HG02852 (cell line): ENCODE measurements at regions not wholly inside any gene's neighbourhood (a gene's known extent, or its start where the extent isn't known, plus 50 kb on each side); places are given as distances from the start of the nearest gene placed in this dataset.

ENCODE experiments used
- ATAC-seq: cut with Tn5 transposase; IDR thresholded peaks from one replicate; pipeline ENCODE4 v1.9.1; 2021; ENCODE audit warnings: mild to moderate bottlenecking, moderate library complexity; ENCODE audit not compliant: unreplicated experiment

DNA sequence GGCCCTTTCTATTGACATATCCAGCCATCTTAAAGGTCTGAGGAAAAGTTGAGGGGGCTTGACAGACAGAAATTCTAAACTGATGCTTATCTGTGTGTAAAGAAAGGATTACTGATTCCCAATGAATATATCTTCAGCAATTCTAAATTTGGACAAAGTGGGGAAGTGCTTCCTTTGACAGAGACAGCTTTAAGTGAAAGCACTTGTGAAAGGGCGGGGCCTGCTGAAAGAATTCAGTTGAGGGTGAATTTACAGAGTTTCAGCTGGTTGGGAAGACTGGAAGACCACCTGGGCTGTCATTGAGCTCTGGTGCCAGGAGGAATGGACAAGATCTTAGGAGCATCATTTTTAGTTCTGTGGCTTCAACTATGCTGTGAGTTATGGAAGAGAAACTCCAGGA is 412.5 kb upstream of the OR4E1 start:
- no peak for ATAC-seq

DNA sequence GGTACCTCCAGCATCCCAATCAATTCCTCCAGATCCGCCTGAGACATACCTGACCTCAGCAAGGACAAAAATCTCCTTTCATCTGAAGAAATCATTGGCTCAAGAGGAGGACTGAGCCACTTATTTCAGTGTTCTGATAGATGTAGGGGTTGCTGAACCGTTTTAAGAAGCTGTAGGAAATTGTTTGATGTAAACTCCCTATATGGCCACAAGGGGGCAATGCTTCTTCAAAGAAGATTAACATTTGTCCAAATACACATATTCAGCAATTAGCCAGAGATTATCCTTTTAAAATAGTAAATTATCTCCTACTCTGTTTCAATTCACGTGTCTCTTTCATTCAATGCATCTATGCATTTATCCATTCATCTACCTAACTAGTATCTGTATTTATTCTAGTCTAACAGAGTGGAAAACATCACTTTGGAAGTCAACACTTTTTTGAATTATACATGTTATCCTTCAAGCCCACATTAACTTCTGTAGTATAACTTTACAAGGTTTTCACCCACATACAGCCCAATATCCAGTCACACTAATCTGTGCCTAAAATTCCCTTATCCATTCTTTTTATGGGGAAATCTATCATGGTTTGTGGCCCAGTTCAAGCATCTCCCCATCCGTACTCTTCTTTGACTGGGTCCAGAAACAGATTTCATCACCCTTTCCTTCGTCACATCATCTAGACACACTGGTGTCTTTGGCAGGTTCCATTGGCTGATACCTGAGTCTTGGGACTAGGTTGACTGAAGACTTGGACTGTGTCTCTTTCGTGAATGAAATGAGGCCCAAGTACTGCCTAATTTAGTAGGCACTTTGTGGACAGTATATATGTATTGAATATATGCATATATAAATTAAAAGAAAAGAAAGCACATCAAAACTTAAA is 411.0 kb upstream of the OR4E1 start:
- no peak for ATAC-seq

DNA sequence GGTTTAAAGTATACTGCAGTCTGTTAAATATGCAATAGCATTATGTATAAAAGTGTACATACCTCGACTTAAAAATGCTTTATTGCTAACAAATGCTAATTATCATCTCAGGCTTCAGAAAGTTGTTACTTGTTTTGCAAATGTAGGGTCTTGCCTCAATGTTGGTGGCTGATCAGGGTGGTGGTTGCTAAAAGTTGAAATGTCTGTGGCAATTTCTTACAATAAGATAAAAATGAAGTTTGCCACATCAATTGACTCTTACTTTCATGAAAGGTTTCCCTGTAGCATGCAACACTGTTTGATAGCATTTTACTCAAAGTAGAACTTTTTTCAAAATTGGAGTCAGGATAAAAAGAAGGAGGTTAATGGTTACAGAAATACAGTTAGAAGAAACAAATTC is 407.7 kb upstream of the OR4E1 start:
- no peak for ATAC-seq

DNA sequence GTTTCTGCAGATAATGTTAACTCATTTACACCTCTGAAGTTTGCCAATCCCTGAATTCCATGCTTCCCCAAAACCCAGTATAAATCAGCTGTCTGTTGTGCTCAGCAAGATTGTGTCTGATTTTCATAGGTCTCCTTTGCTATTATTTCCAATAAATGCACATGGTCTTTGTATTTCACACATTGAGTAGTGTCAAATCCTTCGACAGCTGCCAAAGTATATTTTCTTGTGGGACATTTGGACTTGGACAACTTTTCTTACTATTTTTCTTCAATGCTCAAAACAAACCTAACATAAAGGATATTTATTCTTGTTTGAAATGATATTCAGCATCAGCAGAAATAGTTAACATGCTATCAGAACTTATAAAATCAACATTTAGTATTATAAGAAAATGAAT is 406.1 kb upstream of the OR4E1 start:
- no peak for ATAC-seq

DNA sequence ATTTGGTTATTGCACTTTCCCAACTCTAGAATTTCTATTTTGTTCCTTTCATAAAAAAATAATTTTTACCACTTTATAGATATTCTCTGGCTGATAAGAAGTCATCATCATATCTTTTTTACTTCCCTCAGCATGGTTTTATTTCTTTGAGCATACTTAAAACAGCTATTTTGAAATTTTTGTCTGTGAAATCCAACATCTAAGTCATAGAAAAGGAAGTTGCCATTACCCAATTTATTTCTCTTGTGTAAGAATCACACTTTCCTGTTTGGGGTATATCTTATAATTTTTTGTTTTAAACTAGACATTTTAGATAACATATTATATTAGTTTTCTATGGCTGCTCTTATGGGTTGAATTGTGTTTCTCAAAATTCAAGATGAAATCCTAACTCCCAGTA is 400.2 kb upstream of the OR4E1 start:
- ATAC-seq = no peak

DNA sequence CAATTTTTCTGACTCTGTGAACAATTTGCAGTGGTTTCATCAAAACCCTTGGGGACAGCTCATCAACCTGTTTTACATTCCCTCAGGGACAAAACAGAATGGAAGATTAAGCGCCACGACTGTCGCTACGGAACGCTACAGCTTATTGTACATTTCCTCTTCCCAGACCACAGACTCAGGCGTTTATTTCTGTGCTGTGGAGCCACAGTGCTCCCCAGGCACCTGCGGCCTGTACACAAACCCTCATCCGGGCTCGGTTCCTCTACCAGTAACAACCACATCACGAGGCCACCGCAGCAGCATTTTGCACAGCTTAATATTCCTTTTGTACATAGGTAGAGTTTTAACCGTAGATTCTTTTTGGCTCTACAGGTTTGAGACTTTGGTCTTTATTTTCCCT is 397.4 kb upstream of the OR4E1 start:
- peak; percentile 93 for ATAC-seq

DNA sequence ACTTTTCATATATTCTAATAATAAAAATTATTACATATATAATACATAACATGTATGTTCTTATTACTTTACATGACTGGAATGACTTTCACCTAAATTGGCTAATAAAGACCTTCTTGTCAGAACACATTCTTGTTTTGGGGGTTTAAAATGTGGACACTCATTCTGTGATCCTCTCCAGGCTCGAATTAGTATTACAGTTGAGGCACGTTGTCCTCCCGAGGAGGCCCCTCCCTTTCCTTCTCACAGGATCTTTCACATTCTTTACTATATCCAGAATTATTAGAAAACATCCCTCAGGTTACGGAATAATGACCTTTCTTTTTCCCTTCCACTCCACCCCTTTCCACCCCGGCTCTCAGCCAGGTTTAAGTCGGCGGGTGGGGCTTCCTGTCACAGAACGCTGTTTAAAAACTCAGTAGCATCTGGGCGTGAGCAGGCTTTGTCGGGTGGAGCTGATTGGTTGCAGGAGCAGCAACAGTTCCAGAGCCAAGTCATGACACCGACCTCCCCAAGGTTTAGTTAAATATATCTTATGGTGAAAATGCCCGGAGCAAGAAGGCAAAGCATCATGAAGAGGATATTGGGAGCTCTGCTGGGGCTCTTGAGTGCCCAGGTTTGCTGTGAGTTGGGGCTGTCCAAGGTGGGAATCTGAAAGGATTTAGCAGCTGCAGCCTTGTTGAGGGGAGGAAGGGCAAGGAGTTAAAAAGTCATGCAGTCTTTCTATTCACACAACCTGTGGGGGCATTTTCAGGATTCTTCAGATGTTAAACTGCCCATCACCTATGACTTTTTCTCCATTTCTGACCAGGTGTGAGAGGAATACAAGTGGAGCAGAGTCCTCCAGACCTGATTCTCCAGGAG is 396.7 kb upstream of the OR4E1 start:
- ATAC-seq = peak; percentile 61

DNA sequence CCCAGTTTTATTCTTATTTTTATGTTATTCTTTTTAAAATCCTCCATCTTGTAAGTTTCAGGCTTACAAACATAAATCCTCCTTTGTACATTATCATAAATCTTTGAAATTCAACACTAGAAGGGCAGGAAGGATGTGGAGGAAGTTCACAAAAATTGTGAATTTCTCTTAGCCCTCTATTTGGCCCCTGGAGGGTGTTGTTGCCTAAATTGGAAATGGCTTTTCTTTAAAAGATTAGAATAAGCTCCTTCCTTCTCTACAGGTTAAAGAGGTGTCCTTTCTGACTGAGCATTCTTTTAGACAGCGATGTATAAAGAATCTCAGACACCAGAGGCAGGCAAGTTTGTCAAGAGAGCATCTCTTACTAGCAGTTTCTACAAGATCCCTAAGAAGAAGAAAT is 391.7 kb upstream of the OR4E1 start:
- ATAC-seq = no peak

DNA sequence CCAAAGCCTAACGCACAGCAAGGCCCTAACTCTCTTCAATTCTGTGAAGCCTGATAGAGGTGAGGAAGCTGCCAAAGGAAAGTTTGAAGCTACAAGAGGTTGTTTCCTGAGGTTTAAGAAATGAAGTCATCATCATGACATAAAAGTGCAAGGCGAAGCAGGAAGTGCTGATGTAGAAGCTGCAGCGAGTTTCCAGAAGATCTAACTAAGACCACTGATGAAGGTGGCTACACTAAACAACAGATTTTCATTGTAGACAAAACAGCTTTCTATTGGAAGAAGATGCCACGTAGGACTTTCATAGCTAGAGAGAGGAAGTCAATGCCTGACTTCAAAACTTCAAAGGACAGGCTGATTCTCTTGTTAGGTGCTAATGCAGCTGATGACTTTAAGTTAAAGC is 385.6 kb upstream of the OR4E1 start:
- ATAC-seq = no peak

DNA sequence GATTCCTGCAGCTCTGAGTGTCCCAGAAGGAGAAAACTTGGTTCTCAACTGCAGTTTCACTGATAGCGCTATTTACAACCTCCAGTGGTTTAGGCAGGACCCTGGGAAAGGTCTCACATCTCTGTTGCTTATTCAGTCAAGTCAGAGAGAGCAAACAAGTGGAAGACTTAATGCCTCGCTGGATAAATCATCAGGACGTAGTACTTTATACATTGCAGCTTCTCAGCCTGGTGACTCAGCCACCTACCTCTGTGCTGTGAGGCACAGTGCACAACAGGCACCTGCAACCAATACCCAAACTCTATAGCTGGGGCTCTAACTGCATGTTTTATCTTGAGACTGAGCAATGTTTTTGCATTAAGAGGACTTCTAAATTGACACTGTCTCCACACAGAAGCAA is 379.2 kb upstream of the OR4E1 start:
- ATAC-seq = no peak

DNA sequence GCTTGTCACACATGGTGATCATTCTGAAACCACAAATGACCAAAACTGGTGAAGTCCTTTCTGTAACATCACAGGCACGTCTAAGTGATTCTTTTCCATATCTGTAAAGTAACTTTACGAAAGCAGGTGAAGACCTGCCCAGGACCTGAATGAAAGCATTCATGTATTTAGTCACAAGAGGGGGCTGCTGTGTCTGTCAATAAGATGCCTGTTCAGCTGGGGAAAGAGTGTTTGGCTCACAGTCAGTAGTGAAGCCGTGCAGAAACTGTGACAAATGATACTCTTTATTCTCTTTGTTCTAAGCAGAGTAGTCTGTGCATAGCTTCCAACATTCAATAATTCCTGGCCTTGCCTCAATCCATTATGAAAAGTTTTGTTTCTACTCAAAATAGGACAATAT is 373.5 kb upstream of the OR4E1 start:
- peak; percentile 76 for ATAC-seq

DNA sequence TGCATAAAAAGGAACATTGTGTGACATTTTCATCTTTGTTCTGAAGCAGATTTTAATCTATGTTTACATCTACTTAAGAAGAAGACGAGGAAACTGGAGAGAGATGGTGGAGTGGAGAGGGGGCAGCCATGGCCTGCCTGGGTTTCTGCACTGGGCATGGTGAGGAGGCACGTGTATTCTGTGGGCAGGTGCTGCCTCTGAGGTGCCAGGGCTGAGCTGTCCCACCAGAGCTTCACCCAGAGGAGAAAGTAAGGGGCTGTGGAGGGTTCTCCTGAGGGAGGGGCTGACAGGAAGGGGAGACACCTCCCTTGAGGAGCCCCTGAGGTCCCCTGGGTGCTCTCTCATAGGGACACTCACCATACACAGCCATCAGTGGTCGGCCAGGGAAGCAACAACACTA is 372.4 kb upstream of the OR4E1 start:
- ATAC-seq = no peak

DNA sequence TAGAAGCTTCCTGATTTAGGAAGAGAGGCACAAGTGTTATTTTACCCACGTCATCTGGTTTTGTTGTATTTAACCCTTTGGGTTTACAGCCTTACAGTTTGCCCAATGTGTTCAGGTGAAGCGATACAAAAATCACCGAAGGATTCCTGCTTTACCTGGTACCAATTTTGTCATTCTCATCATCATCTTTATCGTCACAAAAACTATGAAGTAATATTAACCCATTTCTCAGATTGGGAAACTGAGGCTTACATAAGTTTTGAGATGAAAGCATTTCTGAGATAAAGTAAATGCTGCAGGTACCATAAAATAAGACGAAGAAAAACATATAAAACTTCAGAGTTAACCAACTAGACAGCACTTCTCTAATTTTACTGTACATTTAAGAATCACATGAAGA is 370.6 kb upstream of the OR4E1 start:
- no peak for ATAC-seq

DNA sequence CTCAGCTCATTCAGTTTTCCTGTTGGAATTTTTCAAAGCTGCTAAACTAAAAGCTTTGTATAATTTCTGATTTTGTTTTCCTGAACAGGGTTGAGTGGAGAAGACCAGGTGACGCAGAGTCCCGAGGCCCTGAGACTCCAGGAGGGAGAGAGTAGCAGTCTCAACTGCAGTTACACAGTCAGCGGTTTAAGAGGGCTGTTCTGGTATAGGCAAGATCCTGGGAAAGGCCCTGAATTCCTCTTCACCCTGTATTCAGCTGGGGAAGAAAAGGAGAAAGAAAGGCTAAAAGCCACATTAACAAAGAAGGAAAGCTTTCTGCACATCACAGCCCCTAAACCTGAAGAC is 367.1 kb upstream of the OR4E1 start:
- no peak for ATAC-seq

DNA sequence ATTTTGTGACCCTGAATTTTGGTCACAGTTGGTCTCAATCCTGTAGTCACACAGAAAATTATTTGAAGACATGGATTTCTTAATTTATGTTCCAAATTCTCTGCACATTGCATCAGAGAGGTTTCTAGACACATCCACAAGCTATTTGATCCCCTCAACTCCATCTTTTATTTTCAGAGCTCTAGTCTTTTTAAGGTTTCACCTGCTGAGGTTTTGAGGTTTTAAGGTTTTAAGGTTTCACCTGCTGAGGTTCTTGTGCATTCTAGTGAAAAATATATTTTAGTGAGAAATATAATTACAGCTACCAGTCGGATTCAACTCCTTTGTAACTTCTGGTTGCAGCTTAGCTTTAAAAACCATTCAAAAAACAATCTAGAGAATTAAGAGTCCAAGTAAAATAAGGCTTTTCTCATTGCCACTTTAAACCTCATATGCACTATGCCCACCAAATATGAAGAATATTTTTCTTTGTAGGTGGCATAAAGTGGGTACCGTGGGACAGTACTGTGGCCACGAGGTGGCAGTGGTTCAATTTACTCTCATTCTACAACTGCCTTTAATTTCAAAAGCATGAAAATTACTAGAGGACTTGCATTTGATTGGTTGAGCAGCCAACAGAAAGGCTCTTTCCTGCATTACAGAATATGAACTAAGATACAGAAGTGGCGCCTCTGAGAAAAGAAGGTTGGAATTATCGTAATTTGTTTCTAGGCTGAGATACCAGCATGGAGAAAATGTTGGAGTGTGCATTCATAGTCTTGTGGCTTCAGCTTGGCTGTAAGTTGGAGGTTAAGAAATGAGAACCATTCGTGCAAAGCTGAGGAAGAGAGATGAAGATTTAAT is 366.5 kb upstream of the OR4E1 start:
- ATAC-seq = no peak

DNA sequence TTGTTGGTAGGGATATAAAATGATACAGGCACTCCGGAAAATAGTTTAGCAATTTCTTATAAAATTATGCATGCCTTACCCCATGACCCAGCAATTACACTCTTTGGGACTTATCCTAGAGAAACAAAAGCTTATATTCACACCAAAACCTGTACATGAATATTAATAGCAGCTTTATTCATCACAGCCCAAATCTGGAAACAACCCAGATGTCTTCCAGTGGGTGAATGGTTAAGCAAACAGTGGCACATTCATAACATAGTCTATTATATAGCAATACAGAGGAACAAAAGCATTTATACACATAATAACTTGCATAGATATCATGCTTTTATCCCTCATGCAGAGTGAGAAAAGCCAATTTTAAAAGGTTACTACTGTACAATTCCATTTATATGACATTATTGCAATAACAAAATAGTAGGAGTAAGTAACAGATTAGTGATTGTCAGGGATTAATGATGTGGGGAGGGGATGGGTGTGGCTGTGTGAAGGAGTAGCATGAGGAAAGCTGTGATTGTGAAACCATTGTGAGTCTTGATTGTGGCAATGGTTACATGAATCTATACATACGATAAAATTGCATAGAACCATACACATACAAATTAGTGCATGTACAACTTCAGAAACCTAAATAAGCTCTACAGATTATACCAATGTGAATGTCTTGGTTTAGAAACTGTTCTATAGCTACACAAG is 363.1 kb upstream of the OR4E1 start:
- ATAC-seq = no peak

DNA sequence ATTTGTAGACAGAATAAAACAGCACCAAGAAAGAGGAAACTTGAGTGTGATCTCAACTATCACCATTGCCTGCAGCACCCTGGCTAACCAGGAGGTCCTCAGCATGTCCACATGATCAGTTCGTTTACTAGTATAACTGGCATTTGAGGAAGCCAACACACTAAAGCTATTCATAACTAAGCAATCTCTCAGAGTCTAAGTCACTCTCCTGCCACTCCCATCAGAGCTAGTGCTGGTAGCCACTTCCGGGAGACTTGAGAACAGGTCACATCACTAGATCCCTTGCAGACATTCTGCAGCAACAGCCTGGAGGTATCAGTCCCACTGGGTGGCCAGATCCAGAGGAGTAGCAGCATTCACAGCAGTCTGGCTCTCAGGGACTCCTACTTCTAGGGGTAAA is 352.9 kb upstream of the OR4E1 start:
- ATAC-seq = no peak

DNA sequence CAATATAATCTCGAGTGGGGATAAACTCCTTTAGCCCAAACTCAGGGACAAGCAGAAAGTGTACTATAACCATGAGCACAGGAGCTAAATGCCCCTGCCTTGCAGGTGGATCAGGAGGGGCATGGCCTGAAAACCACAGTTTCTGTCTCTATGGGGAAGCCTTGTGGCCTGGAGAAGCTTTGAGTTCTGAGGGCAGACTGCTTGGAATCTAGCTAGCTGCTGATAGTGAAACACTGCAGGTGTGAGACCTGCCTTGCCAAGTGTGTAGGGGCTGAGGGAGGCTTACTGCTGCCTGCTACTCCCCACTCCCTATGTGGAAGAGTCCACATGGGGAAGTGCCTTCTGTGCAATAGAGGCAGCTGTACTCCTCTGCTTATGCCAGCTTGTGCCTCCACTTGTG is 352.3 kb upstream of the OR4E1 start:
- ATAC-seq = no peak

DNA sequence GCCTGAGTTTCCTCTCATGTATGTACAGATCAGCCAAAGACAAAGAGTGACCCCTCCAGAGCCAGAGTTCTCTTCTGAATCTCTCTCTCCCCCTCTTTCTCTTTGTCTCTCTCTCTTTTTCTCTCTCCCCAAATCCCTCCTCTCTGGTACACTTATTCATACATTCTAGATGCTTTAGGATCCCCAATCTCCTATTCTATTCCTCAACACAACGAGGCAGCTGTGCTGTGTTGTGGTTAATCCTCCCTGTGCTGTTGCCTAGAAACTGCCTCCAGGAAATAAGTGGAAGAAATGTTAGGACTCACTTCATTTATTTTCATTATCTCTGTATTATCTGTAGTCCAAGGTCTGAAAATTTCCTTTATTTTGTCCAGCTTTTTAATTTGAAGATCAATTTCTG is 350.5 kb upstream of the OR4E1 start:
- no peak for ATAC-seq

DNA sequence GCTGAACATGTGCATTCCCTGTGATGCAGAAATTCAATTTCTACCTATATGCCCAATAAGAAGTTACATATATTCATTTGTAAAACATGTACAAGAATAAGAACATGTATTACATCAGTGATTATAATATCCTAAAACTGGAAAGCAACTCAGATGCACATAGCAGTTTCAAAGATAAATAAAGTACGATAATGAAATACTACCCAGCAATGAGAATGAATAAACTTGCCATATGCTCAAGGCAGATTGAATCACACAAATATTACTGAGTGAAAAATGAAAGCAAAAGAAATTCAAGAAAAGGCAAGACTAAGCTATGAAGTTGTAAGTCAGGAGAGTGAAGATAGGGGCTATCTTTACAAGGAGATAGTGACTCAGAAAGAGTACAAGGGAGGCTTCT is 345.3 kb upstream of the OR4E1 start:
- ATAC-seq = no peak

DNA sequence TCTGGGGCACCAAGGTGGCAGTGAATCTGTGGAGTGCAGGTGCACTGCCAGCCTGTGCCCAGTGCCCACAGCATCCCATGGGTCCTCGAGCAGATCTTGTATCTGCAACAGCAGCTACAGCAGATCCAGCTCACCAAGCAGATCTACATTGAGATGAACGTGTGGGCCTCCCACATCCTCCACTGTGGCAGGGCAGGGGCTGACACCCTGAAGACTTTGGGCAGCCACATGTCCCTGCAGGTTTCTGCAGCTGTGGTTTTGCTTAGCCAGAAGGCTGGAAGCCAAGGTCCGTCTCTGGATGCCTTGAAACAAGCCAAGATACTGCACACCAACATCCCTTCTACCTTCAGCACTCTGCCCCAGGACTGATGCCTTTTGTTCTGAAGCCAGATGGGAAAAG is 338.8 kb upstream of the OR4E1 start:
- no peak for ATAC-seq
